Spleen (tissue), 11 donors: ENCODE measurements at regions not wholly inside any gene's neighbourhood (a gene's known extent, or its start where the extent isn't known, plus 50 kb on each side); places are given as distances from the start of the nearest gene placed in this dataset.

ENCODE experiments used
- DNase-seq: peaks from one replicate; pipeline ENCODE4 v3.0.0-alpha.2; 2020
- H3K27ac ChIP-seq, 8 donors: fragments of 200-600 bp; sonication (generic) in 7 of 8; 1 replicate in 4 of 8; 2 replicates in 4 of 8; pipeline versions ENCODE4 v1.5.0 to v1.8.0; 2016 to 2021; ENCODE audit warnings: inconsistent platforms in 4 of 8, mild to moderate bottlenecking in 4 of 8, moderate library complexity in 1 of 8
- H3K27me3 ChIP-seq, 7 donors: fragments of 200-600 bp; sonication (generic) in 6 of 7; replicated peaks in 1 of 7; 1 replicate in 4 of 7; 2 replicates in 3 of 7; pipeline versions ENCODE4 v1.5.0 to v1.8.0; 2016 to 2021; ENCODE audit warnings: inconsistent platforms in 3 of 7, mild to moderate bottlenecking in 1 of 7
- H3K36me3 ChIP-seq, 6 donors: fragments of 200-600 bp; sonication (generic) in 5 of 6; 1 replicate in 4 of 6; 2 replicates in 2 of 6; pipeline versions ENCODE4 v1.5.0 to v1.8.0; 2016 to 2021; ENCODE audit warnings: inconsistent platforms in 2 of 6
- H3K4me1 ChIP-seq, 6 donors: fragments of 200-600 bp; sonication (generic) in 5 of 6; 1 replicate in 3 of 6; 2 replicates in 3 of 6; pipeline versions ENCODE4 v1.5.0 to v1.8.0; 2016 to 2021; ENCODE audit warnings: inconsistent platforms in 3 of 6
- H3K4me3 ChIP-seq, 8 donors: fragments of 200-600 bp; sonication (generic) in 7 of 8; 1 replicate in 4 of 8; 2 replicates in 4 of 8; pipeline versions ENCODE4 v1.5.0 to v1.8.0; 2016 to 2021; ENCODE audit warnings: inconsistent platforms in 4 of 8, mild to moderate bottlenecking in 4 of 8, moderate library complexity in 2 of 8
- H3K9me3 ChIP-seq, 8 donors: fragments of 200-600 bp; sonication (generic) in 7 of 8; 1 replicate in 4 of 8; 2 replicates in 4 of 8; pipeline versions ENCODE4 v1.5.0 to v1.8.0; 2016 to 2021; ENCODE audit warnings: inconsistent platforms in 4 of 8
- CTCF ChIP-seq, 11 experiments: fragments of 200-600 bp in 7 of 11; fragments of 450-650 bp in 4 of 11; sonication (generic) in 4 of 11; IDR thresholded peaks in 8 of 11; conservative IDR thresholded peaks in 3 of 11; 1 replicate in 7 of 11; 2 replicates in 4 of 11; pipeline versions ENCODE4 v1.4.0 to v1.8.0; 2016 to 2021; ENCODE audit warnings: antibody characterized with exemption in 11 of 11, inconsistent platforms in 4 of 11, mild to moderate bottlenecking in 1 of 11
- POLR2A ChIP-seq, 3 donors: fragments of 450-650 bp; IDR thresholded peaks; one replicate each; pipeline ENCODE4 v1.5.1; 2017; ENCODE audit warnings: antibody characterized with exemption in 3 of 3, mild to moderate bottlenecking in 1 of 3
- POLR2AphosphoS5 ChIP-seq, 3 donors: sonication (generic); formaldehyde crosslinking; IDR thresholded peaks; one replicate each; pipeline ENCODE4 v1.5.1; 2017; ENCODE audit warnings: antibody characterized with exemption in 3 of 3
- WGBS, 5 donors: extraction: QIAGEN DNeasy Blood & Tissue Kit in 3 of 5; methylation state at CpG; one replicate each; pipeline versions ENCODE4 v1.1.5 to v1.1.7; 2013 to 2018; 5-methylcytosine and 5-hydroxymethylcytosine counted together
- intact Hi-C: fragments of 100-400 bp; cut with DNase I; formaldehyde crosslinking; loops from one replicate; pipeline ENCODE4 v1.15.0; 2023; ENCODE audit warnings: low total_unique reads
- donor health status: healthy with polysubstance abuse.
- donor health status: DM: no; HTN: no; CAD: no; lungs with moderate emphysema.
- donor health status: DM: no; HTN: no; CAD: no.
- donor health status: Bipolar disorder and iron deficiency.
- donor health status: healthy.
- donor health status: DM: no; HTN: no; CAD: no.
- donor health status: DM: yes; HTN: yes; CAD: no.

- Histone ChIP-seq H3K9me3 (no peaks in the 10 kb centered on the region), H3K36me3 (no peaks in the 10 kb centered on the region), H3K27ac (no peak overlapping the region), H3K27me3 (peaks cover 0 to 2% (median 0%) of the 10 kb centered on the region in 7 donors), H3K4me1 (no peaks in the 10 kb centered on the region), H3K4me3 (no peak overlapping the region)
- TF ChIP-seq POLR2AphosphoS5 (IDR thresholded peaks at IDR 0.05) (no peak), CTCF (IDR thresholded peaks at IDR 0.05 in 8 of 11, conservative IDR thresholded peaks at IDR 0.05 in 3 of 11) (no peak), POLR2A (IDR thresholded peaks at IDR 0.05) (no peak)
- WGBS, 5 donors: 87 to 92% (median 90%) methylated on average over 3 of the region's 3 CpGs
- intact Hi-C loops: no loop called here
- DNase-seq: no peak
Measured at GRCh38 chr6:163738725-163739407, 324.3 kb downstream of the QKI start.

GRCh38 chr6:163738304-163738703 is 323.8 kb downstream of the QKI start:
- Histone ChIP-seq H3K27me3 (no peaks in the 10 kb centered on the region), H3K27ac (no peak overlapping the region), H3K4me1 (peaks cover 0 to 2% (median 0%) of the 10 kb centered on the region in 6 donors), H3K4me3 (no peak overlapping the region), H3K36me3 (no peaks in the 10 kb centered on the region), H3K9me3 (no peaks in the 10 kb centered on the region)
- WGBS, 5 donors: 86 to 88% (median 87%) methylated on average over 3 of the region's 3 CpGs
- no peak for TF ChIP-seq POLR2AphosphoS5 (IDR thresholded peaks at IDR 0.05)
- TF ChIP-seq POLR2A (IDR thresholded peaks at IDR 0.05): no peak
- TF ChIP-seq CTCF (IDR thresholded peaks at IDR 0.05 in 8 of 11, conservative IDR thresholded peaks at IDR 0.05 in 3 of 11): no peak
- intact Hi-C loops: no loop called here
- no peak for DNase-seq

- Histone ChIP-seq H3K4me3 (no peak overlapping the region), H3K4me1 (peaks cover 0 to 16% (median 0%) of the 10 kb centered on the region in 6 donors), H3K27ac (no peak overlapping the region), H3K36me3 (no peaks in the 10 kb centered on the region), H3K27me3 (no peaks in the 10 kb centered on the region), H3K9me3 (no peaks in the 10 kb centered on the region)
- TF ChIP-seq POLR2AphosphoS5 (IDR thresholded peaks at IDR 0.05) (no peak), POLR2A (IDR thresholded peaks at IDR 0.05) (no peak), CTCF (IDR thresholded peaks at IDR 0.05 in 8 of 11, conservative IDR thresholded peaks at IDR 0.05 in 3 of 11) (no peak)
- WGBS, 5 donors: 93 to 97% (median 95%) methylated on average over 5 of the region's 5 CpGs
- peak; percentile 52 for DNase-seq
- intact Hi-C loops: no loop called here
Measured at GRCh38 chr6:163735076-163735475, 320.6 kb downstream of the QKI start.

GRCh38 chr6:163733061-163733460 is 318.5 kb downstream of the QKI start:
- Histone ChIP-seq H3K36me3 (no peaks in the 10 kb centered on the region), H3K4me3 (no peak overlapping the region), H3K27ac (no peak overlapping the region), H3K4me1 (peaks cover 0 to 16% (median 0%) of the 10 kb centered on the region in 6 donors), H3K9me3 (no peaks in the 10 kb centered on the region), H3K27me3 (no peaks in the 10 kb centered on the region)
- intact Hi-C loops: no loop called here
- TF ChIP-seq POLR2AphosphoS5 (IDR thresholded peaks at IDR 0.05) (no peak), POLR2A (IDR thresholded peaks at IDR 0.05) (no peak), CTCF (IDR thresholded peaks at IDR 0.05 in 8 of 11, conservative IDR thresholded peaks at IDR 0.05 in 3 of 11) (no peak)
- no peak for DNase-seq
- WGBS, 5 donors: 8 to 37% (median 16%) methylated on average over 2 of the region's 2 CpGs
